NCI-H2029 (cell line): ENCODE measurements at regions not wholly inside any gene's neighbourhood (a gene's known extent, or its start where the extent isn't known, plus 50 kb on each side); places are given as distances from the start of the nearest gene placed in this dataset.

Source experiments
- DNase-seq: peaks from one replicate; lab custom pipeline; 2025; lab: John Stamatoyannopoulos, UW

GRCh38 chr16:65667011-65667578 lies 545.2 kb upstream of the CDH11 start:
- DNase-seq = no peak

- DNase-seq = no peak
Measured at GRCh38 chr16:65666132-65666941, 544.5 kb upstream of the CDH11 start.

GRCh38 chr16:65665586-65665985 lies 543.7 kb upstream of the CDH11 start:
- DNase-seq = no peak

GRCh38 chr16:65663774-65664173 lies 541.9 kb upstream of the CDH11 start:
- no peak for DNase-seq

DNA sequence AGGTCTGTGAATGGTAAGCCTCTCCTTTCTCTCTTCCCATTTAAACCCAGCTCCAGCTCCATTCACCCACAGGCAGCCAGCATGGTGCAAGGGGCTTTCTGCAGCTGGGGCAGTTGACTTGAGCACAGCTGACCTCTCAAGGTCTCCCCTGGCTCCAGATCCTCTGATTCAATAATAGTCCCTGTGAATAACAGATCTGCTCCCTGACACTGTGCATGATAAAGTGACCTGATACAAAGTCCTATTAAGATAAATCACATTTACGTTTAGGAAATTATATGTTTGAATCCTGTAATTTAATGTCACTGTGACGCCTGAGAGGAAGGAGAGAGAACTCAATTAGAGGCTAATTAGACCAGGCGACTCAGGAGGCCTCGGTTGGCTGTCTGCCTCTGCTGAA lies 540.4 kb upstream of the CDH11 start:
- no peak for DNase-seq

DNA sequence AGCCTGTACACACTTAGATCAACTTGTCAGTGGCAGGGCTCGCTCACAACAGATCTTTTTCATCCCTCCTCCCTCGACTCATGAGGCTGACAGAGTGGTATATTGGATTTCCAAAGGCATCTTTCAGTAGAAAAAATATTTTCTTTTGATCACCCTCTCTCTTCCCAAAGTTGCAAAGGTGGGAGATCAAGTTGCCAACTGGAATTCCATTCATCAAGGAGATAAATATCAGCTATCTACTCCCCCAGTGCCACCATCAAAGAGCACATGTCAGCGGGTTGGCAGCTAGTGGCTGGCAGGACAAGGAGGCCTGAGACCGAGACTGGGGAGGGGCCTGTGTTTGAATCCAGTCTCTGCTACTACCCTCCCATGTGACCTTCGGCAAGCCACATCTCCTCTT lies 539.7 kb upstream of the CDH11 start:
- no peak for DNase-seq

DNA sequence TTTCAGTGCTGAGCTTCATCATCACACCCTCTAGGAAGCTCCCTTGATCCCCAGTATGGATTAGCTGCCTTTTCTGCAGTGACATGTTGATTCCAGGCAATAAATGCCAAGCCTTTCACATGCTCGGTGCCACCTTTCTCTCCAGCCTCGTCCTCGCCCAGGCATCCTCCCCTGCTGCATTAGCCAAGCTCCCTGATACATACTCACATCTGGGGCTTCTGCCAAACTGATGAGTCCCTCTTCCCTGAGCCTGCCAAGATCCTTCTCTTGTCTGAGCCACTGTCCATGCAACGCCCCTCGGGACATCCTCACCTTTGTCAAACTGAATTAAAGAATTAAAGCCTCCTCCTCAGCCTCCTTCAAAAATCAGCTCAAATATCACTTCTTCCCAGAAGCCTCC lies 538.5 kb upstream of the CDH11 start:
- DNase-seq = no peak

GRCh38 chr16:65659758-65660157 lies 537.9 kb upstream of the CDH11 start:
- DNase-seq = no peak

- DNase-seq = peak; percentile 61
Measured at GRCh38 chr16:65658787-65659220, 536.9 kb upstream of the CDH11 start.

DNA sequence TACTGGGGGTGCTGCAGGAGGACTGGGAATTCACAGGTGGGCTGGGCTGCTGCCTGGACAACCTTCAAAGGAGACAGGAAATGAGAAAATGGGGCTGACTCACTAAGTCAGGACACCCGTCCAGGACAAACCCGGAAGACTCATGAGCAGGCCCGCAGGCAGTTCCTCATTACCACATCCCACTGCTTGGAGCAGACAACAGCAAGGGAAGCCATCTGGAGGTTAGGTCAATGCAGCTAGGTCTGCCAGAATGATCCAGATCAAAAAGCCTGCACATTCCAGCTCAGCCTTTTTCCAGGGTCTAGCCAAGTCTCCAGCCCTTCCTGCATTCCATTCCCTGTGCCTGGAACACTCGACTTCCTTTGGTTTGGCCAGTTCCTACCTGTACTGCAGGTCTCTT lies 536.5 kb upstream of the CDH11 start:
- DNase-seq = peak; percentile 23

DNA sequence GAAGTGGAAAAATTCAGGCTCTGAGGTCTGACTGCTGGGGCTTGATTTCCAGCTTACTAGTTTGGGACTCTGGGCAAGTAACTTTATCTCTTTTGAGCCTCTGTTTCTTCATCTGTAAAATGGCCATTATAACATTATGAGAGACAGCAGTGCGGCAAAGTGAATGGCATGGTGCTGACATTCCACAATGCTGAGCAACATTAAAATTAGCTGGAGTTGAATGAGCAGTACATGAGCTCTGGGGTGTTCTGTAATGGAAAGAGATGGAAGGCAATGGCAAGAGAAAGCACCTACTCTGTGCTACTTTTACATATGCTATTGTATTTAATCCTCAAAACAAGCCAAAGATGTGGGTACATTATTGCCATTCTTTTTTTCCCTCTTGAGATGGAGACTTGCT lies 535.7 kb upstream of the CDH11 start:
- DNase-seq = no peak

DNA sequence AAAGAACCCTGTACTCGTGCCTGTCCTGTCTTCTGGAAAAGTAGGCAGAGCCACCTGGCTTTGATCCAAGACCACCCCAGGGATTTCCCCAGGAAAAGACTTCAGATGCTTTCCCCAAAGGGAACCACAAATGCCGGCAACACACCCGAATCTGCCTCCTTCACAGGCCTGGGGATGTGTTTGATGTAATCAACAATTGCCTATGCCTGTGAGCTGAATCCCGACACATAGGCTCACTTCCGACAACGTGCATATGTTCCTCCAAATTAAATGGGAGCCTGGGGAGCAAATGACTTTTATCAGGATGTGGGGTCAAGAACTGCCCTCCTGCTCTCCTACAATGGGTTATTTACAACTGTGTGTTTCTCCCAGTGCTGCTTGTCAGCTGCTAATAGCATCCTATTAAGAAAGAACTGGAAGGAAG lies 535.2 kb upstream of the CDH11 start:
- DNase-seq = no peak

GRCh38 chr16:65655802-65656201 lies 533.9 kb upstream of the CDH11 start:
- DNase-seq = no peak

- DNase-seq = no peak
Measured at GRCh38 chr16:65648101-65648500, 526.2 kb upstream of the CDH11 start.

GRCh38 chr16:65644821-65645220 lies 523.0 kb upstream of the CDH11 start:
- DNase-seq = no peak

DNA sequence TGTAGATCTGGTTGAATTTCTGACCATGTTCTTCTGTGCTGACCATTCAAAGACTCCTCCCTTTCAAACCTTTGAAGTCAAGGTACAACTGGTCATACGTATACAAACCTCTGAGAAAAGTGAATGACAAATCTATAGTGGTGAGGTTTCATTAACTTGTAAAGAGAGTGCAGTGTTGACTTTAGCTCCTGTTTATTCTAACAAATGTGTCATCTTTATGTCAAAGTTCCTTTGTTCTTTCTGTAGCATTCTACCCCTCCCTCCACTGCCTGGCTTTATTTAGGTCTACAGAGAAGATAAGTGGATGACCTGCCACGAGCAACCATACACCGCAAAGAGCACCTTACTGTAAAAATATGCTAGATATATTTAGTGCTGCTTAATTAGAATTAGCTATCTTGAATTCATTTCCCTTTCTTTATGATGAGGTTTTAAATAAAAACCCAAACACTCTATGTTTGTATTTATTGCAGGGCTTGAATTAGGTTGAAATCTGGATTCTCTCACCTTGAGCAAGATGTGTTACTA lies 520.0 kb upstream of the CDH11 start:
- DNase-seq = no peak

DNA sequence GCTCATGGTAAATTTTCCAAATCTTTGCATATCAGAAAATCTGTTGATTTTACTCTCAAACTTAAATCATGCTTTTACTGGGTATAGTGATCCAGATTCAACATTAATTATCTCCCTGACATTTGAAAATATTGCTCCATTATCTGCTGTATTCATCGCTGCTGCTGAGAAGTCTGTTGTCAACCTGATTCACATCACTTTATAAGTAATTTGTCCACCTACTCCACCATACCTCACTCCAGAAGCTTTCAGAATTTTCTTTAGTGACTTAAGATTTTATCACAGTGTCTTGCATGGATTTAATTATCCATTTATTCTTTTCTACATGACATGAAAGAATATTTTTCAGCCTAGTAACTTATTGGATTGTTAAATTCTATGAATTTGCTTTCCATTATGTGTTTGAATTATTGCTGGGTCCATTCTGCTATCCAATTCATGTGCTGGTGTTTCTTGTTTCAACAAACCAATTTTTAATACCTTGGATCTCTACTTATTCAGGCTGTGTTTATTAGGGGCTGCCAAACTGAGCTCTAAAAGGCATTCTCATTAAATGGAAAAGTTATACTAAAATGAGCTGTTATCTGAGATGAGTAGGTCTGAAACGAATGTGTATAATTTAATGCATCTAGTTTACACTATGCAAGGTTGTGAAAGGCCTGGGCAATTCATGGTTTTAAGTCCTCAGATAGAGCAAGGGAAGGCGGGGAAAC lies 519.3 kb upstream of the CDH11 start:
- no peak for DNase-seq

GRCh38 chr16:65634833-65635232 lies 513.0 kb upstream of the CDH11 start:
- DNase-seq = no peak

DNA sequence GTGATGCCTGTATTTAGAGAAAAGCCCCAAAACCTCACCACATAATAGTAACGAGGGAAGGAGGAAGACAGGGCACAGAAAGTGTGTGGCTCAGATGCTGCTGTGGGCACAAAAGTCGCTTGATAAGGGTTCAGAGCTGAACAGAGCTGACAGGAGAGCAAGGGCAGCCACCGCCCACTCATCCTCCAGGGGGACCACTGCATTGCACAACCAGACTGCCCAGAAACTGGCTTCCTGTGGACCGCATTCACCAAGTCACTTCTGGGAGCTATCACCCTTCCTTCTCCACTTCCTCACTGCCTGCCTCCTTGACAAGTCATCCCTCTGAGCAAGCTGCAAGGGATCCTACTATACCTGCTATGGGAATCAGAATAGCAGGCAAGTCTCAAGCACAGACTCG lies 512.4 kb upstream of the CDH11 start:
- no peak for DNase-seq

DNA sequence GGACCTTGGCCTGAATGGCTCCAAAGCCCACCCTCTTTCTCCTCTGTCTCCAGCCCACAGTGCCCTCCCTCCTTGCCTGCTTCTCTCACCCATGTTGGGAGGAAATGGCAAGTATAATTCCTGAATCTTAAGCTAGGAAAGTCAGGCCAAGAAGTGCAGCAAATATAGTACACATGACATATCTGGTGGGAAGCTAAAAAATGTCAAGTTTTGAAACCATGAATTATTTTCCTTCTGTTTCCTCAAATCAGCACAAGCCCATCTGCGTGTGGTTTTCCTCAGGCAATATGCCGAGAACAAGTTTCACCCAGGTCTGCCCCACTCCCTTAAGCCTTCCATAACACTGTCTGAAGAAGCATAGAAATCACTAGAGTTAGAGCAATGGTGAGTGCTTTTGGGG lies 502.8 kb upstream of the CDH11 start:
- no peak for DNase-seq

GRCh38 chr16:65624229-65624628 lies 502.4 kb upstream of the CDH11 start:
- no peak for DNase-seq

GRCh38 chr16:65622871-65623270 lies 501.0 kb upstream of the CDH11 start:
- DNase-seq = no peak

GRCh38 chr16:65622151-65622550 lies 500.3 kb upstream of the CDH11 start:
- no peak for DNase-seq
